Mononuclear cell (primary cell): ENCODE measurements at regions not wholly inside any gene's neighbourhood (a gene's known extent, or its start where the extent isn't known, plus 50 kb on each side); places are given as distances from the start of the nearest gene placed in this dataset.
"Not testable (repeated sequence)": the region's sequence is repeated elsewhere in the genome, so short reads cannot be mapped to it uniquely, and the experiment has no call there.

ENCODE experiments used
- H3K27me3 ChIP-seq: 2 replicates; pipeline ENCODE4 v1.6.0; 2011; ENCODE audit warnings: low read length, control low read depth; ENCODE audit not compliant: insufficient read depth
- H3K4me1 ChIP-seq: 2 replicates; pipeline ENCODE4 v1.5.1; 2011; ENCODE audit warnings: mild to moderate bottlenecking, low read length, control low read depth; ENCODE audit not compliant: insufficient read depth
- H3K4me3 ChIP-seq: 2 replicates; pipeline ENCODE4 v1.5.1; 2011; ENCODE audit warnings: mild to moderate bottlenecking, low read length, moderate library complexity
- H3K9me3 ChIP-seq: 2 replicates; pipeline ENCODE4 v1.5.1; 2011; ENCODE audit warnings: low read depth, mild to moderate bottlenecking, control low read depth, low read length

GRCh38 chr4:189113389-189113888, 827.2 kb upstream of the FRG1 start:
- no peaks in the 10 kb centered on the region for H3K4me1 ChIP-seq
- no peak overlapping the region for H3K4me3 ChIP-seq
- H3K27me3 ChIP-seq: no peaks in the 10 kb centered on the region
- H3K9me3 ChIP-seq: no peaks in the 10 kb centered on the region

DNA sequence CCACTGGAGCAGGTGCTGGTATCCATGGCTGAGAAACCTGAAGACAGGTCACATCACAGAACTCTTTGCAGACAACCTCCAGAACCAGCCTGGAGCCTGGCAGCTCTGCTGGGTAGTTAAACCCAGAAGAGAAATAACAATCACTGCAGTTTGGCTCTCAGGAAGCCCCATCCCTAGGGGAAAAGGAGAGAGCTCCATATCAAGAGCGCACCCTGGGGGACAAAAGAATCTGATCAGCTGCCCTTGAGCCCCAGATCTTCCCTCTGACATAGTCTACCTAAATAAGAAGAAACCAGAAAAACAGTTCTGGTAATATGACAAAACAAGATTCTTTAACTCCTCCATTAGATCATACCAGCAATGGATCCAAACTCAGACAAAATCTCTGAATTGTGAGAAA, 823.2 kb upstream of the FRG1 start:
- no peaks in the 10 kb centered on the region for H3K27me3 ChIP-seq
- no peaks in the 10 kb centered on the region for H3K9me3 ChIP-seq
- H3K4me1 ChIP-seq: no peaks in the 10 kb centered on the region
- H3K4me3 ChIP-seq: no peak overlapping the region

- Histone ChIP-seq H3K4me3 (no peak overlapping the region), H3K9me3 (no peaks in the 10 kb centered on the region), H3K27me3 (no peaks in the 10 kb centered on the region), H3K4me1 (no peaks in the 10 kb centered on the region)
Measured at GRCh38 chr4:189121336-189121735, 819.3 kb upstream of the FRG1 start.

- H3K27me3 ChIP-seq: no peaks in the 10 kb centered on the region
- H3K9me3 ChIP-seq: no peaks in the 10 kb centered on the region
Measured at GRCh38 chr4:189124149-189124758, 816.4 kb upstream of the FRG1 start.

DNA sequence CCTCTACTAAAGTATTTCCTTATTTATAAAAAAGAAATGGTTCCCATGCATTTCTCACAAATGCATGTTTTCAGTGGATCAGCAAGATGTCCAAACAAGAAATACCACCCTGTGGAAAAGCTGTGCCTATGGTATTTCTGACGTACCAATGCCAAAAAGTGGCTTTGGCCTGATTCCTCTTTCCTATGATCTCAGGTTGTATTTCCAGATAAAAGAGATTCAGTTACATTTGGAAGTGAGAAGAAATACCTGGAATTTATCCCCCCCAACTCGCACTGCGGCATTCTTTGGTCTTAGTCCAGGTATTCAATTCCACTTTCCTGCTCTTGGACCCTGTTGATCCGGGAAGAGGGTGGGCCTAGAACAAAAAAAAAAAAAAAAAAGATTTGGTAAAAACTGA, 815.9 kb upstream of the FRG1 start:
- H3K27me3 ChIP-seq: no peaks in the 10 kb centered on the region
- no peak overlapping the region for H3K4me3 ChIP-seq
- no peaks in the 10 kb centered on the region for H3K4me1 ChIP-seq
- H3K9me3 ChIP-seq: no peaks in the 10 kb centered on the region

More at GRCh38 chr4:189124149-189124758, 816.4 kb upstream of the FRG1 start:
- no peak overlapping the region for H3K4me3 ChIP-seq
- no peaks in the 10 kb centered on the region for H3K4me1 ChIP-seq

- H3K9me3 ChIP-seq: no peaks in the 10 kb centered on the region
- H3K4me3 ChIP-seq: no peak overlapping the region
- no peaks in the 10 kb centered on the region for H3K4me1 ChIP-seq
- no peaks in the 10 kb centered on the region for H3K27me3 ChIP-seq
Measured at GRCh38 chr4:189126040-189126439, 814.6 kb upstream of the FRG1 start.

GRCh38 chr4:189128341-189128740, 812.3 kb upstream of the FRG1 start:
- Histone ChIP-seq H3K4me3 (no peak overlapping the region), H3K27me3 (no peaks in the 10 kb centered on the region), H3K4me1 (no peaks in the 10 kb centered on the region), H3K9me3 (no peaks in the 10 kb centered on the region)

- no peaks in the 10 kb centered on the region for H3K27me3 ChIP-seq
- H3K4me3 ChIP-seq: no peak overlapping the region
- H3K4me1 ChIP-seq: no peaks in the 10 kb centered on the region
- no peaks in the 10 kb centered on the region for H3K9me3 ChIP-seq
Measured at GRCh38 chr4:189129044-189129694, 811.5 kb upstream of the FRG1 start.

GRCh38 chr4:189131118-189131517, 809.6 kb upstream of the FRG1 start:
- no peaks in the 10 kb centered on the region for H3K9me3 ChIP-seq
- H3K4me3 ChIP-seq: no peak overlapping the region
- H3K27me3 ChIP-seq: no peaks in the 10 kb centered on the region
- H3K4me1 ChIP-seq: no peaks in the 10 kb centered on the region

- Histone ChIP-seq H3K4me3 (no peak overlapping the region), H3K9me3 (no peaks in the 10 kb centered on the region), H3K4me1 (no peaks in the 10 kb centered on the region), H3K27me3 (no peaks in the 10 kb centered on the region)
Measured at GRCh38 chr4:189136462-189136861, 804.2 kb upstream of the FRG1 start.

- no peaks in the 10 kb centered on the region for H3K27me3 ChIP-seq
- H3K4me1 ChIP-seq: no peaks in the 10 kb centered on the region
- H3K4me3 ChIP-seq: no peak overlapping the region
- H3K9me3 ChIP-seq: no peaks in the 10 kb centered on the region
Measured at GRCh38 chr4:189143263-189143952, 797.3 kb upstream of the FRG1 start.

DNA sequence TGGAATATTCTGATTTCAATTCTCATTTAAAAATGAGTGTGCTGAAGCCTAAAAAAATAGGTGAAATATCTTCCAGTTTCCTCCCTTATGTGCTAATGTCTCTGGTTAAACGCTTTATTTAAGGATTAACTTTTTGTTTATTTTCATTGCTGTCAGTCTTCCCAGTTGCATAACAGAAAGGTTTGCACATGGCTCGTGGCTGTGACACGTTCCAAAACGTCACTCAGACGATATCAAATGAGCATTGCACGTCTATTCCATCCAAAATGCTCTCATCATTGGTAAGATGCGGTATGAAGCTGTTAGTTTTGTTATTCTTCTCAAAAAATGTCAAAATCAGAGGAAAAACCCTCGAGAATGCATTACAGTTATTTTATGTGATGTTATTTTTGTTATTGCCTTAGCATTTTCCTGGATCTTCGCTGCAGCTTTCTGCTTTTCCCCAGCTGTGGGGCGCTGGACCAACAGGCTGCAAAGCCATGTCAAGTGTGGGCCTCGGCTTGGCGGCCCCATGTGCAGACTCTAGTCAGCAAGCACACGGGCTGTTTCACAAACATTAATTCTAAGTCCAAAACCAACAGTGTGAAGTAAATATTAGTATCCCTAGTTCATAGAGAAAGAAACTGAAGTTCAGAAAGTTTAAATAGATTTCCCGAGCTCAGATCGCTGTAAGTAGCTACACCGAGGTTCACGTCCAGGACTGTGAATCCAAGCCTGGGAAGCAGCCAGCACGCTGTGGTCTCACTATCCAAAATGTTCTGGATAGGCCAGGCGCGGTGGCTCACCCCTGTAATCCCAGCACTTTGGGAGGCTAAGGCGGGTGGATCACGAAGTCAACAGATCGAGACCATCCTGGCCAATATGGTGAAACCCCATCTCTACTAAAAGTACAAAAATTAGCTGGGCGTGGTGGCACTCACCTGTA, 793.4 kb upstream of the FRG1 start:
- Histone ChIP-seq H3K4me3 (no peak overlapping the region), H3K27me3 (no peaks in the 10 kb centered on the region), H3K9me3 (peaks cover 6% of the 10 kb centered on the region), H3K4me1 (no peaks in the 10 kb centered on the region)

DNA sequence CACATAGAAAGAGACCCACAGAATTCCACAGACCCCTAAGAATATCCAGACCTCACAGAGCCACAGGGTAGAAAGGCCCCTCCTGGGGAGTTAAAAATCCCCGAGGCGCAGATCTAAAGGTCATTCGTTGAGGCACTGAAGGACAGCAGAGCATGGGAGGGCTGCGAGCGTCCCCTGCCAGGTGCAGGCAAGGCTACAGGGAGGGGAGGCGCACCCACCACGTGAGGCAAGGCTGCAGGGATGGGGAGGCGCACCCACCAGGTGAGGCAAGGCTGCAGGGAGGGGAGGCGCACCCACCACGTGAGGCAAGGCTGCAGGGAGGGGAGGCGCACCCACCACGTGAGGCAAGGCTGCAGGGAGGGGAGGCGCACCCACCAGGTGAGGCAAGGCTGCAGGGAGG, 785.6 kb upstream of the FRG1 start:
- not testable (repeated sequence) for H3K27me3 ChIP-seq, H3K9me3 ChIP-seq, H3K4me3 ChIP-seq

GRCh38 chr4:189162073-189162789, 778.4 kb upstream of the FRG1 start:
- no peaks in the 10 kb centered on the region for H3K27me3 ChIP-seq
- H3K9me3 ChIP-seq: no peaks in the 10 kb centered on the region
- H3K4me3 ChIP-seq: no peak overlapping the region
- H3K4me1 ChIP-seq: no peaks in the 10 kb centered on the region

More for the DNA sequence above, 785.6 kb upstream of the FRG1 start:
- not testable (repeated sequence) for H3K4me1 ChIP-seq
